PC-9 (cell line): ENCODE measurements at regions not wholly inside any gene's neighbourhood (a gene's known extent, or its start where the extent isn't known, plus 50 kb on each side); places are given as distances from the start of the nearest gene placed in this dataset.
"Not testable (repeated sequence)": the region's sequence is repeated elsewhere in the genome, so short reads cannot be mapped to it uniquely, and the experiment has no call there.

Experiments
- EZH2 ChIP-seq: fragments of 200-600 bp; sonication (generic); IDR thresholded peaks from 2 replicates; pipeline ENCODE4 v1.8.0; 2017; ENCODE audit warnings: antibody characterized with exemption, low read depth
- TF ChIP-seq, protein P1 (sequence below): fragments of 200-600 bp; sonication (generic); conservative IDR thresholded peaks from 2 replicates; pipeline ENCODE4 v1.6.1; 2017; ENCODE audit warnings: mixed run types, antibody characterized with exemption, mild to moderate bottlenecking, moderate library complexity

DNA sequence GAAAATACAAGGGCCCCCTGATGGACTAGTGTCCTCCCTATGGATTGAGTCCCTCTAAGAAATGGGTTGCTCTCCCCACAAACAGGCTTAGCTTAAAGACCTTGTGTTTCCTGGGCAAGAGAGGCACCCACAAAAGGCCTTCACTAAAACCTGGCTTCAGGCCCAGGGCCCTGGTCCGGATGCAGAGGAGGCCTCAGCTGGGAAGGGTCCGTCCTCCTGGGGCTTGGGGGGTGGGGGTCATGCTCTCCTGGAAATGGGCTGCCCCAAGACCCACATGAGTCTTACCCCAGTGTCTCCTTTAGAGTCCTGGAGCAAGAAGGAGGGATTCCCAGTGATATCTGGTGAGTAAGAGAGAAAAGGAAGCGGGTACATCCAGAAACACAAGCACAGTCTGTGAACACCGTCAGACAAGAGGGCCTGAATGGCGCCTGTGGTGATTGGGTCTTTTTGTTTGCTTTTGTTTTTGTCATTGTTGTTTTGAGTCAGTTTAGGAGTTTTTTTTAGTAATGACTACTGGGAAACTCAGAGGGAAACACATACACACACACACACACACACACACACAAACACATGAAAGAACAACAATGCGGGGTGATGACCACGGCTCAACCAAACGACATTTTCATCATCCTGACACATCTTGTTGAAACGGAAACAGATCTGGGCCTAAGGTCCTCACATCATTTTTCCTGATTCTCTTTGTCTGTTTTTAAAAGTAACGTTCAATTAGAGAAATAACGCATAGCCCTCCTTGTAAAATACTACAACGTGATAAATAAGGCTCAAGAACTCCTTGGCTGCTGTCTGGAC lies 292.3 kb downstream of the BCL2L11 start:
- TF ChIP-seq, protein P1, sequence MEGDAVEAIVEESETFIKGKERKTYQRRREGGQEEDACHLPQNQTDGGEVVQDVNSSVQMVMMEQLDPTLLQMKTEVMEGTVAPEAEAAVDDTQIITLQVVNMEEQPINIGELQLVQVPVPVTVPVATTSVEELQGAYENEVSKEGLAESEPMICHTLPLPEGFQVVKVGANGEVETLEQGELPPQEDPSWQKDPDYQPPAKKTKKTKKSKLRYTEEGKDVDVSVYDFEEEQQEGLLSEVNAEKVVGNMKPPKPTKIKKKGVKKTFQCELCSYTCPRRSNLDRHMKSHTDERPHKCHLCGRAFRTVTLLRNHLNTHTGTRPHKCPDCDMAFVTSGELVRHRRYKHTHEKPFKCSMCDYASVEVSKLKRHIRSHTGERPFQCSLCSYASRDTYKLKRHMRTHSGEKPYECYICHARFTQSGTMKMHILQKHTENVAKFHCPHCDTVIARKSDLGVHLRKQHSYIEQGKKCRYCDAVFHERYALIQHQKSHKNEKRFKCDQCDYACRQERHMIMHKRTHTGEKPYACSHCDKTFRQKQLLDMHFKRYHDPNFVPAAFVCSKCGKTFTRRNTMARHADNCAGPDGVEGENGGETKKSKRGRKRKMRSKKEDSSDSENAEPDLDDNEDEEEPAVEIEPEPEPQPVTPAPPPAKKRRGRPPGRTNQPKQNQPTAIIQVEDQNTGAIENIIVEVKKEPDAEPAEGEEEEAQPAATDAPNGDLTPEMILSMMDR = not testable (repeated sequence)
- not testable (repeated sequence) for TF ChIP-seq EZH2
